H54 (cell line): ENCODE measurements at regions not wholly inside any gene's neighbourhood (a gene's known extent, or its start where the extent isn't known, plus 50 kb on each side); places are given as distances from the start of the nearest gene placed in this dataset.

Experiments
- DNase-seq: peaks from one replicate; pipeline ENCODE4 v3.0.0; 2011; ENCODE audit warnings: low spot score, mixed read lengths; ENCODE audit not compliant: insufficient read length
- FAIRE-seq: peaks from 3 replicates; lab custom pipeline; 2011; peaks lifted over from hg19 to GRCh38; lab: Jason Lieb, UNC
- POLR2A ChIP-seq: IDR thresholded peaks from 2 replicates; pipeline ENCODE4 v1.6.1; 2011; ENCODE audit warnings: low read depth, mild to moderate bottlenecking, low read length

- DNase-seq (no peak), FAIRE-seq (no peak)
- TF ChIP-seq POLR2A = no peak
These were observed 185.8 kb upstream of the POU2AF2 start for GRCh38 chr11:111059726-111060125.

GRCh38 chr11:111049131-111049530 lies 196.4 kb upstream of the POU2AF2 start:
- TF ChIP-seq POLR2A = no peak
- no peak for DNase-seq
- FAIRE-seq = no peak

DNA sequence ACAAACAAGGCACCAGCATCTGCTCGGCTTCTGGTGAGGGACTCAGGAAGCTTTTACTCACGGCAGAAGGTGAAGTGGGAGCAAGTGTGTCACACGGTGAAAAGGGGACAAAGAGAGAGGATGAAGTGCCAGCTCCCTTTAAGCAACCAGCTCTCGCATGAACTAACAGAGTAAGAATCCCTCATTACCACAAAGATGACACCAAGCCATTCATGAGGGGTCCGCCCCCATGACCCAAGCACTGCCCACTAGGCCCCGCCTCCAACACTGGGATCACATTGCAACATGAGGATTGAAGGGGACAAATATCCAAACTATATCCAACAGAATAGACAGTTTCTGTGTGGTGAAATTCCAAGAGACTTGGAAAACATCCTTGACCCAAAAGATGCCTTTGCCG lies 198.2 kb upstream of the POU2AF2 start:
- TF ChIP-seq POLR2A = no peak
- DNase-seq = no peak
- FAIRE-seq = no peak

- no peak for TF ChIP-seq POLR2A
- DNase-seq = no peak
- FAIRE-seq = no peak
These were observed 199.2 kb upstream of the POU2AF2 start for GRCh38 chr11:111046291-111046690.

GRCh38 chr11:111045874-111046273 lies 199.7 kb upstream of the POU2AF2 start:
- no peak for TF ChIP-seq POLR2A
- FAIRE-seq (no peak), DNase-seq (no peak)

DNA sequence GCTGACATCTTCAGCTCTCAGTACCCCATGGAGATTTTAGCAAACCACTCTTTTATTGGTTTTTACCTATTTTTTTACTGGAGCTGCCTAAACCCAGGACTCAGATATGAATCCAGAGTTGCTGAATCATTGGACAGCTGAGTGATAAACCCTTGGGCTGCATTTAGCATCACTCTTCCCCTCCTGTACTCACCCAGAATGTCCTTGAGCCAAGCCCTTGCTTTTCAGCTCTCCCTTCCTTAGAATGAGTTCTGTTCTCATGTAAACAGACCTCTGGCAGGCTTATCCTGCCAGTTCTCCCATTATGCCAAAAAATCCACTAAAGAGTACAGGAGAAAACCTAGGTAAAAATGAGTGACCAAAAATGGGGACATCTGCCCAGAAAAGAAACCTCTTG lies 200.1 kb upstream of the POU2AF2 start:
- no peak for DNase-seq
- FAIRE-seq = no peak
- TF ChIP-seq POLR2A = no peak

DNA sequence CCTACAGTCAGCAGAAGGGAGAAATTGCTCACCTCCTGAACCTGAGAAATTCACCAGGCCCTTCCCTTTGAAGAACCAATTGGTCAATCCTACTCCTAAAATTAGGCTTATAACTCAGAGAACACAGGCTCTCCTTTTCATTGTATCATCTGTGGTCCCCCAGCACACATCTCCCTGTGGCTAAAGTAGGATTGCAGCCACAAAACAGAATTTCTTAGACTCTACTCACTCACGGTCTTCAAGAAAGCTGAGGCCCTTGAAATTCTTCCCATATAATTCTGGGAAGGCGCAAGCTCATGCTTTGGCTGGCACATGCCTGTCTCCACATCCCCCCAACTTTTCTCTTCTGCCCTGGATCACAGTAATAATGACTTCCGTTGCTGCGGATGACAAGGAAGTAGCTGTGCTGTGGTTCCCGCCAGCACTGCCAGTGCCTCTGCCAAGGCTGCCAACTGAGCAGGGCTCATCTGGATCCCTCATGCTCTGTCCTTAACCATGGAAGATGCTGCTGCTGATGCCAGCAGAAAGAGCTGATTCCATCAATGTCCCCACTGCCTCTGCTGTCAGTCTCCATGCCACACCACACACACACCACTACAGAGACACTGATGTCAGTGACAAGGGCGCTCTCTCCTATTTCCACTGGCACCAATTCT lies 200.6 kb upstream of the POU2AF2 start:
- FAIRE-seq = no peak
- no peak for TF ChIP-seq POLR2A
- no peak for DNase-seq

- FAIRE-seq = no peak
- no peak for DNase-seq
- no peak for TF ChIP-seq POLR2A
These were observed 205.5 kb upstream of the POU2AF2 start for GRCh38 chr11:111039982-111040381.

GRCh38 chr11:111035746-111036145 lies 209.8 kb upstream of the POU2AF2 start:
- DNase-seq (no peak), FAIRE-seq (no peak)
- no peak for TF ChIP-seq POLR2A

DNA sequence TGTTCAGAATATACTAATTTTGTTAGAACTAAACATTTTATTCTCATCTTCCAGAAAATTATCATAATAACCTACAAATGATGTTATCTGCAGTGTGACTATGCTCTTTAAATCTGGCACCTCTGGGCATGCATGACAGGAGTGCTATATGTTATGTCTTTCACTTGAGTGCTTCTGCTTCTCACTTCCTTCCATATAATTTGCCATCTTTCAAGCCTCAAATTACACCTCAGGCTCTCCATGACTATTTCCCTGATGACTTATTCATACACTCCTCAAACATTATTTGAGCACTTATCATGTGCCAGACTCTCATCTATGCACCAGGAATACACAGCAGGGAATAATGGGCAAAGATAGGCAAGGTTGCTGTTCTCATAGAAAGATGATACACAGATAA lies 219.3 kb upstream of the POU2AF2 start:
- FAIRE-seq = no peak
- no peak for TF ChIP-seq POLR2A

GRCh38 chr11:111021131-111021530 lies 224.4 kb upstream of the POU2AF2 start:
- FAIRE-seq (no peak), DNase-seq (no peak)
- no peak for TF ChIP-seq POLR2A

More for the DNA sequence above, 219.3 kb upstream of the POU2AF2 start:
- DNase-seq = no peak

GRCh38 chr11:111019871-111020670 lies 225.5 kb upstream of the POU2AF2 start:
- TF ChIP-seq POLR2A = no peak
- FAIRE-seq = no peak
- no peak for DNase-seq

GRCh38 chr11:111019451-111019850 lies 226.1 kb upstream of the POU2AF2 start:
- no peak for TF ChIP-seq POLR2A
- no peak for FAIRE-seq
- DNase-seq = no peak

DNA sequence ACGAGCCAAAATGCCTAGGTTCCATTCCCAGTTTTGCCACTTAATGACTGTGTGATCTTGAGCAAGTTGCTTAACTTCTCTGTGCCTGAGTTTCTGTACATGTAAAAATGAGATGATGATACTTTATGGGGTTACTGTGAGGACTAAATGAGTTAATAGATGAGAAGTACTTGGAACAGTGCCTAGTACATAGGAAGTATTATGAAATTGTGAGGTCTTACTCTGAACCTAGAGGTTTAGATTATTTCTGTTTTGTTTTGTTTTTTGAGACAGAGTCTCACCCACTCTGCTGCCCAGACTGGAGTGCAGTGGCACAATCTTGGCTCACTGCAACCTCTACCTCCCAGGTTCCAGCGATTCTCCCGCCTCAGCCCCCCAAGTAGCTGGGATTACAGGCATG lies 227.0 kb upstream of the POU2AF2 start:
- no peak for TF ChIP-seq POLR2A
- DNase-seq = no peak
- no peak for FAIRE-seq

DNA sequence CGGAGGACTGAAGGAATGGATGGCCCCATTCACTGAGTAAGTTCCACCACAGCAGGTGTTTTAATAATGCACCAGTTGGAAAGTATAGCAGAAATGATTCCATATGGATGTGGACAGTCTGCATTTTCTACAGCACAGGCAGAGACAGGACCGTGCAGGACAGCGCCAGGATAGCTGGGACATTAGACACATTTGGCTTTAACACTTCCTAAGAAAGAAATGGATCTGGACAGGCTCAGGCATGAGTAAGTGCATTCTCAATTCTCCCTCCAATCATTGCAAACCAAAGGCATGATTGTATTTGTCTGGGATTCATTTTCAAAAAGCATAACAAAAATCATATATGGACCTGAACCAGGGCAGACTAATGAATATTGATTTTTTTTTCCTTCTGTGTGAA lies 233.0 kb upstream of the POU2AF2 start:
- DNase-seq = no peak
- TF ChIP-seq POLR2A = no peak
- no peak for FAIRE-seq
